ENCODE measurements at regions not wholly inside any gene's neighbourhood (a gene's known extent, or its start where the extent isn't known, plus 50 kb on each side); places are given as distances from the start of the nearest gene placed in this dataset.

GRCh38 chr18:78772360-78773302 lies 207.0 kb upstream of the SALL3 start:
- TF ChIP-seq, protein P1, sequence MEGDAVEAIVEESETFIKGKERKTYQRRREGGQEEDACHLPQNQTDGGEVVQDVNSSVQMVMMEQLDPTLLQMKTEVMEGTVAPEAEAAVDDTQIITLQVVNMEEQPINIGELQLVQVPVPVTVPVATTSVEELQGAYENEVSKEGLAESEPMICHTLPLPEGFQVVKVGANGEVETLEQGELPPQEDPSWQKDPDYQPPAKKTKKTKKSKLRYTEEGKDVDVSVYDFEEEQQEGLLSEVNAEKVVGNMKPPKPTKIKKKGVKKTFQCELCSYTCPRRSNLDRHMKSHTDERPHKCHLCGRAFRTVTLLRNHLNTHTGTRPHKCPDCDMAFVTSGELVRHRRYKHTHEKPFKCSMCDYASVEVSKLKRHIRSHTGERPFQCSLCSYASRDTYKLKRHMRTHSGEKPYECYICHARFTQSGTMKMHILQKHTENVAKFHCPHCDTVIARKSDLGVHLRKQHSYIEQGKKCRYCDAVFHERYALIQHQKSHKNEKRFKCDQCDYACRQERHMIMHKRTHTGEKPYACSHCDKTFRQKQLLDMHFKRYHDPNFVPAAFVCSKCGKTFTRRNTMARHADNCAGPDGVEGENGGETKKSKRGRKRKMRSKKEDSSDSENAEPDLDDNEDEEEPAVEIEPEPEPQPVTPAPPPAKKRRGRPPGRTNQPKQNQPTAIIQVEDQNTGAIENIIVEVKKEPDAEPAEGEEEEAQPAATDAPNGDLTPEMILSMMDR (IDR thresholded peaks at IDR 0.05): no peak
- no peak for TF ChIP-seq POLR2A (IDR thresholded peaks at IDR 0.05)
